TTC549 (cell line): ENCODE measurements at regions not wholly inside any gene's neighbourhood (a gene's known extent, or its start where the extent isn't known, plus 50 kb on each side); places are given as distances from the start of the nearest gene placed in this dataset.

Source experiments
- FAIRE-seq: peaks from 2 replicates; lab custom pipeline; 2012; peaks lifted over from hg19 to GRCh38; lab: Jason Lieb, UNC

DNA sequence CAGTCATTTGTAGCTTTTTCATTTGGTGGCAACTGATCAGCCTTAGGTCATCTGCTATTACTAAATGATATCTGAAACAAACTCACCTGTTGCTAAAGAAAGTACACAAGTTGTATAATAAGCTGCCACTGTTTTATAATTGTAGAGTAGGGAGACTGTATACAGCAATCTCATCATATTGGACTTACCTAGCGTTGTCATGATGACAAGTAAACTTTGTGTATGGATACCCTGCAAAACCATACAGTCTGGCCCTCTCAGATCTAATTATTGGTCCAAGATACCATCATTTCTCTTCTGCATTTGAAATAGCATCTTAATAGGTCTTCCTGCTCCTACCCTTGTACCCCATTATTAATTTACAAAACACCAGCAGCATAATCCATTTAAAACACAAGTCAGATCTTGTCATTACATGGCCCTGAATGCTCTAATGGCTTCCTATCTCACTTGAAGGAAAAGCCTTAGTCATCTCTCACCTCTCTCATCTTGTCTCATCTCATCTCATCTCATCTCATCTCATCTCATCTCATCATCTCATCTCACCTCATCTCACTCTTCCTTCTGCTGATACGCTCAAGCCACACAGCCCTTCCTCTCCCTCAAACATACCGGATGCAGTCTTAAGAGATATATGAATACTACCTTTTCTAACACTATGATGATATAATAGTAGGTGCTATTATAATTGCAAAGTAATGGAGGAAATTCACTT, 540.6 kb downstream of the MDFIC start:
- no peak for FAIRE-seq

DNA sequence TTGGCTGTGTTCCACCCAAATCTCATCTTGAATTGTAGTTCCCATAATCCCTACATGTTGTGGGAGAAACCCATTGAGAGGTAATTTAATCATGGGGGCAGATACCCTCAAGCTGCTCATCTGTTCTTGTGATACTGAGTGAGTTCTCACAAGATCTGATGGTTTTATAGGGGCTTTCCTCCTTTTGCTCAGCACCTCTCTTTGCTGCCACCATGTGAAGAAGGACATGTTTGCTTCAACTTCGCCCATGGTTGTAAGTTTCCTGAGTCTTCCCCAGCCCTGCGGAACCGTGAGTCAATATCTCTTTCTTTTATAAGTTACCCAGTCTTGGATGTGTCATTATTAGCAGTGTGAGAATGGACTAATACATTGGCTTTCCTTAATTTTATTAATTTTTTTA, 527.8 kb downstream of the MDFIC start:
- FAIRE-seq: no peak

DNA sequence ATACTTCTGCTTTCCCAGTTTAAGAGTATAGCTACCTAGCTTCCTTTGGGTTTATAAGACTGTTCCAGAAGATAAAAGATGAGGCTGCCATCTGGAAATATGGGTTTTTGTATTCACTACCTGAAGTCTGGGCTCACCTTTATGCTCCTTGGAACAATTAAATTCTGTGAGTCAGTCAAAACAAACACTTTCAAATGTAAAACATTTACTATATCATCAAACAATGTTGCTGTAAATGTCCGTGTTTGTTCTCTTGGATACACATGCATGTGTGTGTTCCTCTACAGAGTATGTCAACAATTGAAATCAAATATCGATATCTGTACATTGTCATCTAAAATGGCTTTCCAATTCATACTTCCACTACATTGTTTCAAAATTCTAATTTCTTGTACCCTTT, 525.6 kb downstream of the MDFIC start:
- no peak for FAIRE-seq

DNA sequence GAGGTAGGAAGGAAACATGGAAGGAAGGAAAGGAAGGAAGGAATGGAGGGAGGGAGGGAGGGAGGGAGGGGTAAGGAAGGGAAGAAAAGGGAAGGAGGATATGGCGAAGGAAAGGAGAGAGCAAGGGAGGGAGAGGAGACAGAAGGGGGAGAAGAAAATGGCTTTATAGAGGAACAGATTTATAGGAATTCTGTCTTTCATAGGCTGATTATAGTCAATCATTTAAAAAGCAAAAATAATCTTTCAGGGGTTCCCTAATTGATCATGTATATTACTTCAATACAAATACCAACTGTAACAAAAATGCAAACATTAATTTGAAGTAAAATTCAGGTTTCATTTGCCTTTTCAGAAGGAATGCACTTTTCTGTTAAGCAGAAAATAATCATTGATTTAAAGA, 519.1 kb downstream of the MDFIC start:
- no peak for FAIRE-seq

DNA sequence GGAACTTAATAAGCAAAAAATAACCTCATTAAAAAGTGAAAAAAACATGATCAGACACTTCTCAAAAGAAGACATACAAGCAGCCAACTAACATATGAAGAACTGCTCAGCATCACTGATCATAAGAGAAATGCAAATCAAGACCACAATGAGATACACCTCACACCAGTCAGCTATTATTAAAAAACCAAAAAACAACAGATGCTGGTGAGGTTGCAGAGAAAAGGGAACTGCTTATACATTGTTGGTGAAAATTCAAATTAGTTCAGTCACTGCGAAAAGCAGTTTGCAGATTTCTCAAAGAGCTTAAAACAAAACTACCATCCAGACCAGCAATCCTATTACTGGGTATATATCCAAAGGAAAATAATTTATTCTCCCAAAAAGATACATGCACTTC, 513.3 kb downstream of the MDFIC start:
- no peak for FAIRE-seq

DNA sequence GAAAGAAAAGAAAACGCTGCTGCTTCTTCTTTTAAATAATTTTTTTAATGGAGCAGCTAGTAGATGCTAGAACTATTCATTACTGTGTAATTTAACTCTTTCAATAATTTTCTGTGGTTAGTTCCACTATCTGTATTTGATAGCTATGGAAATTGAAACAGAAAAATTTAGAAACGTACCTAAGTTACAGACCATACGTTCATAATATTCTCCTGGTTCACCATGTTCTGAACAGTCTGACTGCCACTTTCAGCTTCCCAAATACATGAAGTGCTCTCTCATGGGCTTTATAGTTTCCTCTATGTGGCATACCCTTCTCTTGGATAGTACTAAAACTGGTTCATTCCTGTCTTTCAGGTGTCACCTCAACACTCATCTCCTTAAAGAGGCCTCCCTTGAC, 508.0 kb downstream of the MDFIC start:
- no peak for FAIRE-seq

DNA sequence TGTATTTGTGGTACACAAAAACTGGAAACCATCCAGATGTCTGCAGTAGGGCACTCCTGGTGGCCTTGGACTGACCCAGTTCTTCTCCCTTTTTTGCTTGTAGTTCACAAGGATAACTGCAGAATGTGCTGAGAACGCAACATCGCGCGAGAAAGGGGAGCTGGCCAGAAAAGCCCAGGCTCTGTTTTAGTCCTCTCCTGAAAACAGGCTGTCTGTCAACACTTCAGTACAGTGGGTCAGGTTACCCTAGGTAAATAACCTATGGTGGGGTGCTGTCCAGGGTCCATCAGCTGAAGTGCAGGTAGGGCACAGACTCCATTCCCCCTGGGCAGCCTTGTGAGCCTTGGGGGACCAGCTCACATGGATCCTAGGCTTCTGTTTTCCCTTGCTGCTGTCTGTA, 495.8 kb downstream of the MDFIC start:
- FAIRE-seq: no peak

DNA sequence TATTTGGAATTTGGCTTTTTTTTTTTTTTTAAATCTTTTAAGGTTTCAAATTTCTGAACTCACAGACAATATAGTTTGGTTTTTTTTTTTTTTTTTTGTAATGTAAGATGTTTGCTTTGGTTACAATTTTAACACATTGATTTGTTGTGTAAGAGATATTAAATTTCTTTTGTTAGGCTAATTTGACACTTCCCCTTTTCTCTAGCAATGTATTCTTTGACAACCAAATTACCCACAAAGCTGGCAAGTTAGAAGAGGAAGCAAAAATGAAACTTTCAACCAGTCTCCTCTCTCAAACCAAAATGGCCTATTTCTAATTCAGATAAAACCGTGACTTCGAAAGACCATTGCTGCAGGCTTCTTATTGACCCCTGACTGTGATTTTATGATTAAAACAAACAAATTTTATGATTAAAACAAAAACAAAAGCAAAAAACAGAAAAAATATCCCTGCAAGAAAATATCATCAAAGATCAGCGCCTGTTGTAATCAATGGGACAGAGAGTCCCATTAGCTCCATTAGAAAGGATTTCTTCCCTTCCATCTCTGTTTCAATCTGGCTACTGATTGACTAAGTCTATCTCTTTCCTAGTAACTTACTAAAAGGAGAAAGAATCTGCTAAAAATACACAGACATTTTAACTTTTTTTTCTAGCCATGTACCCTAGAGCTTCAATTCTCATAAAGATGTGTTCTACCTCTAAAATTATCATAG, 489.2 kb downstream of the MDFIC start:
- FAIRE-seq: no peak

DNA sequence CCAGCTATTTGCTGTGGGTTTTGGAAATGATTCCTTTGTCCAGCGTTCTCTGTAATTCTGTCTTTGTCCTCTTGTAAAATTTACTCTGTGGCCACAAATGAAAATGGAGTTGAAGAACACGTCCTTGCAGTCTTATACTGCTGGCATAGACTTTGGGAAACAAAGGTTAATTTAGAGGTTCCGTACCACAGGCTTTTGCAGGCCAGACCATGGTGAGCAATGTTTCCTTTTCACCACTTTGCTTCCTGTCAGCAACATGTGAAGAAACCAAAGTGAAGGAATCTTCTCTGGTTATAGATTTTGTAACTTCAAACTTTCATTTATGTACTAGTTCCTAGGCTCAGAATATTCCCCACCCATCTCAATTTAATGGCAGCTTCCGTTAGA, 488.5 kb downstream of the MDFIC start:
- FAIRE-seq: no peak

DNA sequence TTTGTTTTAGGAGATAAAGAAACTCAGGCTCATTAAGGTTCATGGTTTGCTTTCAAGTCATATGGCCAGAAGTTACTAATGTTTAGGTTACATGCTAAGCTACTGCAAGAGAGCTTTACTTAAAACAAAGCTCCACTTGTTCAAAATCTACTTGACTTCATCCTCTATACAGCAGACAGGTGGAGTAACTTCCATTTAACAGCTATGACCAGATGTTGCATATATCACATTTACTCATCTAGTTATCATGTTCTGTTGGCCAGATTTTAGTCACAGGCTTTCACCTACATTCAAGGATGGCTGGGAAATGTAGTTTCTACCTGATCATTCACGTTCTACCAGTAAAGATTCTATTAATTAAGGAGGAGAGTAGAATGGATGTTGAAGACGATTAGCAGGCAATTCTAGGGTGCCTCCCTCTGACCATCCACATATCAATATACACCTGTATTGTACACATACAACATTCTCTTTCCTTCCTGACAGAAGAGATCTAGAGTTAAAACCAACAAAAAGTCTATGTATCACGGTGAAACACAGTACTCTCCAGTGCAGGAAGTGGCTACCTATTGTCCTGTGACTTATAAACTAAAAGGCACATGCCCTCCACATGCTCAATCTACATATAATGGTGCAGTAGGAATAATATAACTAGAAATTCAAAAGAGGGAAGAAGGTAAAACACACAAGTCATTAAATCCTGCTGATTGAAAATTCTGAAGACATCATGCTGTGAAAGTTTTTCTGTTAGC, 488.0 kb downstream of the MDFIC start:
- FAIRE-seq: no peak

DNA sequence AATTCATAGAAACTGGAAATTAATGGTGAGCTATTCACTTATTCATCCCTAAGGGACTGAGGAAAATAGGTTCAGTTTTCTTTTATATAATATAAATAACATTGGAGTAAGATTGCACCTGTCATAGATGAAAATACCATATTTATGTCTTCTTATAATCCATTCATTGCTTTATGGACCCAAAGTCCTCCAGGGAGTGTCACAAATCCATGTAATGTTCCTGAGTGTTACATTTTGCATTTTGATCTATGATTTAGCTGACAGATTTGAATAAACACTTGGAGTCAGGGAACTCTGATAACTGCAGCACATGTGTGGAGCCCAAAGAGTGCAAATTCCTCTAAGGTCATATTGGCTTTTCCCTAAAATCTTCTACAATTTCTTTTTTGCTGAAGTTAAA, 484.3 kb downstream of the MDFIC start:
- no peak for FAIRE-seq

DNA sequence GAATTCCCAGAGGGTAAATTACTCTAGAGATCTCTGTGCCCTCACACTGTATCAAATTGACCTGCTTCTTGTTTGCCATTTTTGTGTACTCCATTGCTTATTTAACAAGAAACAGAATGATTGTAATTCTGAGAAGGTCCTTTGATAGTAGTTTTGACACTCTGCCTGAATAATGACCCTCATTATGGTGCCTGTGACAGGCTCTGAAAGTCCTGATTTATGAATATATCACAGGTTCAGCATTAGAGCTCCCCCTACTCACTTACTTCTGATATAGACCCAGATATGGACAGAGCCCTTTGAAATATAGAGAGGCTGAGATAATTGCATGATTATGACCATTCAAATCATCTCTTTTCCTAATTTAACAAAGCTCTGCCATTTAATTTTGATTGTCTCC, 465.2 kb downstream of the MDFIC start:
- FAIRE-seq: no peak

DNA sequence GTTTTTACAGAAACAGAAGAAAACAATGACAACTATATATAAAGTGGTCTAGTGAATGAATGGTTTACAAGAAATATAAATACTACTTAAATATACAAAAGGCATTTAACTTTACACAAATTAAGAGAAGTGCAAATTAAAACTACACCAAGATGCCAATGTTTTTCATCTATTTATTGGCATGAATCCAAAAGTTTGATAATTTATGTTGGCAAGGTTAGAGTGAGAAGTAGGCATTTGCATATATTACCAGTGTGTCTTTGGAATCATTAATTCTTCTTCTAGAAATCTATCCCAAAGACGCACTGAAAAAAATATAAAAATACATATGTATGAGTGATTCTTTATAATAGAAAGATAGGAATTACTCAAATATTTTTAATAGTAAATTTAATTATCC, 457.4 kb downstream of the MDFIC start:
- no peak for FAIRE-seq

DNA sequence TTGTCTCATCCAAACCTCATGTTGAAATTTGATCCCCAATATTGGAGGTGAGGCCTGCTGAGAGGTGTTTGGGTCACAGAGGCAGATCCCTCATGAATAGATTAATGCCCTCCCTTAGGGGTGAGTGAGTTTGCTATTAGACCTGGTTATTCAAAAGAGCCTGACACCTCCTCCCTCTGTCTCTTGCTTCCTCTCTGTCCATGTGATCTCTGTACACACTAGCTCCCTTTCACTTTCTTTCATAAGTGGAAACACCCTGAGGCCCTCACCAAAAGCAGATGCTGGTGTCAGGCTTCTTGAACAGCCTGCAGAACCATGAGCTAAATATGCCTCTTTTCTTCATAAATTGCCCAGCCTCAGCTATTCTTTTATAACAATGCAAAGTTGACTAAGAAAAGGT, 447.1 kb downstream of the MDFIC start:
- FAIRE-seq: no peak

DNA sequence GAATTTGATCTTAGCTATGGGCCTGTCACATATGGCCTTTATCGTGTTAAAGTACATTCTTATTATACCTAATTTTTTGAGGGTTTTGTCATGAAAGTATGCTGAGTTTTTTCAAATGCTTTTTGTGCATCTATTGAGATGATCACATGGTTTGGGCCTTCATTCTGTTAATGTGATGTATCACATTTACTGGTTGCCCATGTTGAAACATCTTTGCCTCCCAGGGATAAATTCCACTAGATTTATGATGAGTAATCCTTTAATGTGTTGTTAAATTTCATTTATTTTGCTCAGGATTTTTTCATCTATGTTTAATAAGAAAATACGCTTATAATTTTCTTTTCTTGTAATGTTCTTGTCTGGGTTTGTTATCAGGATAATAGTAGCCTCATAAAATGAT, 442.0 kb downstream of the MDFIC start:
- FAIRE-seq: no peak

DNA sequence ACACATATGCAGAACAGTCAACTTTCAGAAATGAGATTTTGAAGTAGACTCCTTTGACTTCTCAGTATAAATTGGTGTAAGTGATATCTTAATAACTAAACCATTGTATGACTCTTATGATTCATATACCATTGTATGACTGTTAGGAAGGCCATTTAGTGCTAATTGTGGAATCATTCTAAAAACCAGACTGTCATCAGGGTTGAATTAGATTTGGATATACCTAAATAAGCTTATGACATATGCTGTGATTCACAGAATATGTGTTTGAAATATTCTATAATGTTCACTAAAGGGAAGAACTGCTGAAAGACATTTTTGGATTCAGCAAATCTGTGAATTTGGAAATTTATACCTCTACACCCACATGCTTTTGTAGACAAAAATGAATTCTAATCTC, 438.1 kb downstream of the MDFIC start:
- no peak for FAIRE-seq

DNA sequence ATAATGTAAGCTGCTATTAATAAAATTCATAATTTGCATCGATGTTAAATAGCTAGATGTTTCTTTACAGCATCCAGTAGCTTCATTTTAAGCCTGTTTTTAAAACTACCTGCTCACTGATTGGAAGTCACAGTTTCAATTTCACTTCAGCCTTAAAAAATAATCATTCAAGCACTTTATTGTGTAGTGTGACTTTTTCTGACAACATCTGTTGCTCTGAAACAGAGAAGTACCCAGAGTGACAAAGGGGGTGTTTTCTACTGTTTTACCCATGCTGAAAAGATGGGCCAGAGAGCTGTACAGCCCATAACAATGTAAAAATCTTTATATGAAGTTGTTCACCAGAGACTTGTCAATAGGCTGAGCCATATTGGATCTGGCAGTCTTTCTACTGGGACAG, 437.2 kb downstream of the MDFIC start:
- FAIRE-seq: no peak

DNA sequence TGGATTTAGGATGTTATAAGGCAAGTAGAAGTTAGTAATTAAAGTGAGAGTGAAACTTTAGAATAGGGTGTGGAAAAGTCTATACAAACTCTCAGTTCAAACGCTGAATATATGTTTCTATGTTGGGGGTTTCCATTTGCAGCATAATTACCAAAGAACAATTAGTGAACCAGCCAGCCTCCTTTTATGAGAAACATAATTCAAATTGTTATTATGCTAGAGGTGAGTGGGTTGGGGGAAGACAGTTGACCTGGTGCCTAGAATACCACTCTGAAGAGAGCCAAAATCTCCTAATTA, 435.8 kb downstream of the MDFIC start:
- no peak for FAIRE-seq

DNA sequence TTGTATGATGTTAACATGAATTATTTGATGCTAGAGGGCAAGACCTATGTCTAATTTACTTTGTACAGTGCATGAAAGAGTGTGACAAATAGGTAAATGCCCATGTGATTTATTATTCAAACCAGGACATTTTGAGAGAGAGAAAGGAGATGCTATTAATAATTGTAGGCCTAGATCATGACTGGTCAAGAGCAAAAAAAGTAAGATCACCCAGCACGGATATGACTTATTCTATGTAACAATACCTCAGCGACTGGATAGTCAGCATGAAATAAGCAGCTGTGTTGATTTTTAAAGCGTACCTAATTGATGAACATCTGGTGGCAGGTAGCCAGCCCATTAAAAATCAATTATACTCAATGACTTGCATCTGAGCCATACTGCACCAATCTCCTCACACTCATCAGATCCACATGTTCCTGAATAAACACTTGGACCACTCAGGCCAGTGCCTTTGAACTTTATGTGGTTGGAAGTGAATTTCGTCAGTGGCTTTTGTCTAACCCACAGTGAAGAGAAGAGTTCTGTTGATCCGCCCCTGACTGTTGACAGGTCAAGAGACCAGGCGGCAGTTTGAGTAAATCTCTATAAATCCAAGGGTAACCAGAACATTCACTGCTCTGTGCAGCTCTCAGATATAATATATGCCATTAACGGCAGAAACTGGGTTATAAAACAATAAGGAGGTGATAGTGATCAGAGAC, 435.3 kb downstream of the MDFIC start:
- no peak for FAIRE-seq

DNA sequence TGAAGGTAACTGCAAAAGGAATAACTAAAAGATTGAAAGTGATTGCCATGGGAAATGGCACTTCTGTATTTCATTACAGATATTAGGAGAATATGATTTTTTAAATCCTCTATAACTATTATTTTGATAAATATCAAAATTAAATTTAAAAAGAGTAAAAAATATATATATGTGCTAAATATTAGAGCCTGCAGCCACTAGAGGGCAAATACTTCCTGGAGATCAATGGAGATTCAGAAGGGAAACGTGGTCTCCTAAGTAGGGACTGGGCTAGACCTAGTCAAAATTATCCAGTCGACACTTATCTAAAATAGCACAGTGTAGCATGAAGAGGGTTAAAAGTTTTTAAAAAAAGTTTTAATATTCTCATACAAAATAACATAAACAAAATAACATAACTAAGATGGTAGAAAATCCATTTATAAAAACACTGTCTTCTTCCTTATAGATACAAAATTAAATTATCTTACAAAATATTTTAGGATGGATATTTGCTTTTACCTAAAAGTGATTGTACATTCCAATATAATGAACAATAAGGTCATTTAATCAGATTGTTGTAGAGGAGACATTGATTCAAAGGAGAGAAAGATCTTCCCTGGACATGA, 434.3 kb downstream of the MDFIC start:
- FAIRE-seq: peak; percentile 77

DNA sequence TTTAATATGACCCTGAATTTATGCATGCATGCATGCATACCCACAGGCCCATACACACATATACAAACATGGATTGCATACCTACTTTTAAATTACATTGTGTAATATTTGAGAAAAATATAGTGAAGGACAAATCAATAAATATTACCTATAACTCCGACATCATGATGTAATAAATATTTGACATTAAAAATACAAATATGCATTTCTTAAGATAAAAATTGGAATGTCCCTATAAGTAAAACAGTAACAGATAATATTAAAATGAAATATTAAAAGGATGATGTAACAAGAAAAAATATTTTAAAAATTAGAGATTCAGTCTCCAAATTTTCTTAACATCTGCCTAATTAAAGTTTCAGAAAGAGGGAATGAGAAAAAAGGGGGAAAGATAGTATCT, 433.0 kb downstream of the MDFIC start:
- peak; percentile 5 for FAIRE-seq

DNA sequence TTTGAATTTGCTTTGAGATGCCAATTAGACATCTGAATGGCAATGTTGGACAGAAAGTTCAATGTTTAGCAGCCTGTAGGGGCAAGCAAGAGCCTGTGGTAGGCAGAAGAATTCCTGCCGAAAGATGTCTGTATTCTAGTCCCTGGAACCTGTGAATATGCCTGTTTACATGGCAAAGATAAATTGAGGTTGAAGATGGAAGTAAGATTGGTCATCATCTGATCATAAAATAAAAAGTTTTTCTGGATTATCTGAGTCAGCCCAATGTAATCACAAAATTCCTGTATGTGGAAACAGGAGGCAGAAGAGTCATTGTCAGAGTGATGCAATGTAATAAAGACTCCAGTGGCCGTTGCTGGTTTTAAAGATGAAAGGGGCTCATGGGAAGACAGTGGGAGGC, 430.5 kb downstream of the MDFIC start:
- no peak for FAIRE-seq

DNA sequence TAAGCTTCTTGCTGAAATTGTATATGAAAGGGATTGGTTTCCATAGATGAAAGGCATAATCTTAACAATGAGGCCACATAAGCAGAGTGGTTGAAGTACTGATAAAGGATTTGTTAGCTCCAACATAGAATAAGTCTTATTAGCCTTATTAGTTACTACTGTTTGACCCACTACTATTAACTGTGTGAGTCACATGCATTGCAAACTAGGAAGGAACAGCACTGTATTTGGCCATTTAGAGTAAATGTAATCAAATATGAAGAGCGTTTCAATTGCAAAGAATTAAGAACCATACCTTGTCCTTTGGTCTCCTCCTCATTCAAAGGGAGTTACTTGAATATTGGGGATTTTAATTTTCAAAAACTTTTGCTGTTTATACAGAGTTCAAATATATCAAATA, 428.9 kb downstream of the MDFIC start:
- no peak for FAIRE-seq
